Kidney epithelial cell (primary cell): ENCODE measurements at regions not wholly inside any gene's neighbourhood (a gene's known extent, or its start where the extent isn't known, plus 50 kb on each side); places are given as distances from the start of the nearest gene placed in this dataset.

ENCODE experiments used
- DNase-seq: peaks from one replicate; pipeline ENCODE4 v3.0.0-alpha.2; 2010; ENCODE audit warnings: low read depth
- H3K27me3 ChIP-seq: 2 replicates; pipeline ENCODE4 v1.6.0; 2011; ENCODE audit warnings: low read length; ENCODE audit not compliant: control insufficient read depth, insufficient read depth
- H3K36me3 ChIP-seq: 2 replicates; pipeline ENCODE4 v1.5.1; 2011; ENCODE audit warnings: low read length; ENCODE audit not compliant: control insufficient read depth, insufficient read depth
- H3K4me3 ChIP-seq: 2 replicates; pipeline ENCODE4 v1.5.1; 2011; ENCODE audit warnings: low read depth, mild to moderate bottlenecking, control low read depth, low read length
- CTCF ChIP-seq: IDR thresholded peaks from 2 replicates; pipeline ENCODE4 v1.5.1; 2011; ENCODE audit warnings: mild to moderate bottlenecking, moderate library complexity, low read length, control low read depth, inconsistent platforms; ENCODE audit not compliant: insufficient read depth, poor library complexity, severe bottlenecking

DNA sequence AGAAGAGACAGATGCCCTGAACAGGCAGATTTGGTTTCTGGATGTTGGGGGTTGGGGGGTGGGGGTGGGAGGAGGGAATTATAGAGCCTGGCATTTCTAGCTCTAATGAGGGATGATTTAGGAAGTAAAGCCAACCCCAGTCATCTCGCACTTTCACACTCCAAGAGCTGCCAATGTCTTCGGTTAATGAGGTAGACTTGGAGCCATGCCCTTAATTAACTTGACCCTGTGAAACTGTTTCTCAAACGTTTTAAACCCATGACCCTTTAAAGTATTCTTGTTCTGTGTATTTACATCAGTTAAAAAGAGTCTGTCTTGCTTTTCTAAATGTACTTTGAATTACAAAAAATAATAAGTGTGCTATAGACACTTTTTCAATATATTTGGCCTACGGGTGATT lies 466.9 kb downstream of the FAT4 start:
- no peak for DNase-seq
- no peaks in the 10 kb centered on the region for H3K27me3 ChIP-seq
- H3K4me3 ChIP-seq: no peak overlapping the region
- no peak for TF ChIP-seq CTCF
- H3K36me3 ChIP-seq: no peaks in the 10 kb centered on the region

DNA sequence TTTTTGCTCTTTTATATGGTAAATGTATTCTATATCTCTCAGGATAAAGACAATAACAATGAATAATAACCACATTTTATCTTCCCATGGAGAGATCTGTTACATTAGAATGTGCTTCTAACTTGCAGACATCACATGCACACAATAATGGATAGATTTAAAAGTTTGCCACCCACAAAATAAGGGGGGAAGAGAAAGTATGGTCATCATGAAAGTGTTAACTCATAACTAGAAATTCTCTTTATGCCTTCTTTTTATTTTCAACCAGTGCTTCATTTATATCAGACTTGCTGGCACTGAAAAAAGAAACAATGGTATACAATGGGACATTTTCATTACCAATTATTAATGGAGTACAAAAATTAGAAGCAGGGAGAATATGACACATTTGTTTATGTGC lies 470.0 kb downstream of the FAT4 start:
- no peak overlapping the region for H3K4me3 ChIP-seq
- no peaks in the 10 kb centered on the region for H3K27me3 ChIP-seq
- H3K36me3 ChIP-seq: no peaks in the 10 kb centered on the region
- no peak for DNase-seq
- TF ChIP-seq CTCF: no peak

- DNase-seq: no peak
- no peaks in the 10 kb centered on the region for H3K27me3 ChIP-seq
- TF ChIP-seq CTCF: no peak
- no peak overlapping the region for H3K4me3 ChIP-seq
- H3K36me3 ChIP-seq: no peaks in the 10 kb centered on the region
Measured at GRCh38 chr4:125787707-125788106, 473.0 kb downstream of the FAT4 start.

DNA sequence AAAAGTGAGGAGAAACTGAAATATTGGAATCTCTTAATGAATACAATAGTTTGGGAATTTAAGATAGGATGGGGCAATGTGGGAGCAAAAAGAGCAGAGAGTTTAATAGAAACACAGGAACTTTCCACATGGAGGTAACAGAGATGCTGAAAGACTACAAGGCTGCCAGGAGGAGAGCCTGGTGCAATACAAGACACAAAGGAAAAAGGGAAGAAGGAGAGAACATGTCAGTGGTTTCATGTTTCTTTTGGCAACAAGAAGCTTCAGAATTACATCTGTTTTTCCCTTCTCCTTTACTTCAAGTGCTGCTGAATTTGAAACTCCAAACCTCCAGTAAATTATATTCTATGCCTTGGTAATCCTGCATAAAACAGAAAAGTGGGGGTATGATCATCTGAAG lies 474.3 kb downstream of the FAT4 start:
- no peak for TF ChIP-seq CTCF
- no peaks in the 10 kb centered on the region for H3K27me3 ChIP-seq
- no peak overlapping the region for H3K4me3 ChIP-seq
- DNase-seq: no peak
- H3K36me3 ChIP-seq: no peaks in the 10 kb centered on the region

DNA sequence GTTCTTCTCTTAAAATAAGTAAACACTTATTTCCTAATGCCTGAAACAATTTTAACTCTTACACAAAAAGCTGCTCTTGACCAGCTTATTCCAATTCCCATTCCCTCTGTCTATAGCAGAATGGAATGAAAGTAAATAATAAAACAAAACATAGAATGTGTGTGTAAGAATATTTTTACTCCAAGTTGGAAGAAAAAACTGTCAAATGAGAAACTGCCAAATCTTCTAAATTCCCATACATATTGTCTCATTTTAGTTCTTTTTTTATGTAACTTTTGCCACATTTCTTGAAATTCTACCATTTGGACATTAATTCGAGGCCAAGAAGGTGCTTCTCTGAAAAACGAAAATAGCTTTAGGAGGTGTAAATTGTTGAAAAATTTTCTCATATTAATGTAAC lies 477.1 kb downstream of the FAT4 start:
- TF ChIP-seq CTCF: no peak
- H3K36me3 ChIP-seq: no peaks in the 10 kb centered on the region
- H3K27me3 ChIP-seq: no peaks in the 10 kb centered on the region
- DNase-seq: no peak
- no peak overlapping the region for H3K4me3 ChIP-seq

- no peaks in the 10 kb centered on the region for H3K36me3 ChIP-seq
- no peak for DNase-seq
- H3K4me3 ChIP-seq: no peak overlapping the region
- no peaks in the 10 kb centered on the region for H3K27me3 ChIP-seq
- no peak for TF ChIP-seq CTCF
Measured at GRCh38 chr4:125794989-125795388, 480.2 kb downstream of the FAT4 start.
